HG03457 (cell line): ENCODE measurements at regions not wholly inside any gene's neighbourhood (a gene's known extent, or its start where the extent isn't known, plus 50 kb on each side); places are given as distances from the start of the nearest gene placed in this dataset.
A peak's percentile ranks its signal among the peaks of the same experiment; 100 is the strongest.

Experiments used
- ATAC-seq: cut with Tn5 transposase; IDR thresholded peaks from one replicate; pipeline ENCODE4 v1.9.1; 2021; ENCODE audit warnings: moderate number of reproducible peaks; ENCODE audit not compliant: unreplicated experiment

- no peak for ATAC-seq
Measured at GRCh38 chr13:73721571-73721970, 412.6 kb downstream of the KLF12 start.

DNA sequence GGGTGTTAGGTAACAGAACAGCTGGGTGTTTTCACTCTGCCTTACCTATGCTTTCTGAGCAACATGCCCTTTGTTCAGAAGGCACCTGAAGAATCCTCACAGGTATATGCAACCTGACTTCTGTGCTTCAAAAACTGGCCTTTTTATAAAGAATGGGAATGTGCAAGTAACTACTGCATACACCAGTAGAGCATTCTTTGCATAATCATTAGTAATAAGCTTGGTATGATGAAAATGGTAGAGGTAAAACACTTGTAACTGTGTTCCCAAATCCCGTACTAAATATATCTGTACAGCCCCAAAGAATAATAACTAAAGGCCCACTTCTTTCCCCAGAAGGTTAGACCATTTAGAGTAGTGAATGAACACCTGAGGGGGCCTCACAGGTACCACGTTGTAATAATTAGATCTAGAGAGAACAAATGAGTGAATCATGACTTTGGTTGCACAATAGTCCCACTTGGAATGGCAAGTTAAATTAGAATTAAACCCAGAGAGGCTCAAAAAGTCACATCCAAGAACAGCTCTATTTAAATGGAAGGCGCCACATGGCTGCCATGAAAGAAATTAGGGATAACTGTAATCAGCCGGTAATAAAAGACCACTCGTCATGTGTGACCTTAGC is 413.9 kb downstream of the KLF12 start:
- ATAC-seq: no peak

GRCh38 chr13:73718246-73718645 is 416.0 kb downstream of the KLF12 start:
- no peak for ATAC-seq

GRCh38 chr13:73717632-73718031 is 416.6 kb downstream of the KLF12 start:
- ATAC-seq: no peak

GRCh38 chr13:73715911-73716510 is 418.2 kb downstream of the KLF12 start:
- peak; percentile 32 for ATAC-seq

GRCh38 chr13:73715114-73715910 is 418.9 kb downstream of the KLF12 start:
- ATAC-seq: peak; percentile 63

DNA sequence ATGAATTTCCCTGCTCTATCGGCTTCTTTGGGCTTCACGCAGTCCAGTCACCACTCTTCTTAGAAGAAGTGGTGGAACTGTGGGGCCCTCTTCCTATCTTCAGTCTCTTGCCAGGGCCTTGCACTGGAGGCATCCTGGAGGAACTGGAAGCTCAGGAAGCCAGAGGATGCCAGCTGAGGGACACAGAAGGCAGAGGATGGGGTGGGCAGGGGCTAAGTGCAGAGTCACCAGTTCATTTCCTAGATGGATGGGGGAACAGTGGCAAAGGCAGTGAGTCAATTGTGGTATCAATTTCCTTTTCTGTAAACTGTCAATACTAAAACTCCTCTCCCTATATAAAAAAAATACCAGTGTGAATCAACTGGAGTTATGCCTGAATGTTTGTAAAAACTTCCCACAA is 419.7 kb downstream of the KLF12 start:
- no peak for ATAC-seq

DNA sequence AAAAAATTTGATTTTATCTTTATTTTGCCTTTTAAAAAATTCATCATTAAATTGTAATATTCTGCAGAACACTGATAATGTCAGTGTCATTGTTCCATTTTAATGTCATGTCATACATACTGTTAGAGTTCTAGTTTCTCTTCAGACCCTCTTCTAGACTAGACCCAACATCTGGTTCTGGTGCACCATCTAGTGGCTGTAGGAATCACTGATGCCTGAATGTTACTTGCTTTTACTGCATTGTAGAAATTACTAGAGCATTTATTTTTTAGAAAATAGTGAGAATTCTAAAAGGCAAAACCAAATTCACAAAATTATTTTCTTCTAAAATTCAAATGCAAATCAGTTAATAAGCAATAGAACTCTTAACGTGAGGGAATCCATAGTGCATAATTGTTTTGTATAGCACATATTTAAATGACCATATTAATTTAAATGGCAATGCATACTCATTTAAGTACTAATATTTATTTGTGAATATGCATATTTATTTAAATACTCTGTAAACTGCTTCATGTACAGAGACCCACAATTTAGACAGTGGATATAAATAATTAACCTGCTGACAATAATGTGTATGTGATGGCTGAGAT is 425.7 kb downstream of the KLF12 start:
- ATAC-seq: peak; percentile 86

- no peak for ATAC-seq
Measured at GRCh38 chr13:73704587-73704986, 429.6 kb downstream of the KLF12 start.

DNA sequence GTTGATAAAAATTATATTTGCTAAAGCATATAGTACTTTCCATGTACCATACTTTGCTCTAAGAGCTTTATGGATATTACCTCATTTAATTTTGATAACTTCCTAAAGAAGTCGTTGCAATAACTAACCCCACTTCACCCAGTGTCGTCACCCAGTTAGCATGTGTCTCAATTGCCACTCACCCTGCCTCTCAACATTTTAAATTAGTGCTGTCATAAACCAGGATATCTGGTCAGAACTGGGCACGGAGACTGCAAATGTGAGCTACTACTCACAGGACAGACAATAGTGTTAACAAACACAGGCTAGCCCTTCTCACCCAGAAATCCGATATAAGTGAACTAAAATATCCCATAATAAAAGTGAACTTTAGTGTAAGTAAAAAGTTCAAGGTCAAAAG is 430.6 kb downstream of the KLF12 start:
- no peak for ATAC-seq

DNA sequence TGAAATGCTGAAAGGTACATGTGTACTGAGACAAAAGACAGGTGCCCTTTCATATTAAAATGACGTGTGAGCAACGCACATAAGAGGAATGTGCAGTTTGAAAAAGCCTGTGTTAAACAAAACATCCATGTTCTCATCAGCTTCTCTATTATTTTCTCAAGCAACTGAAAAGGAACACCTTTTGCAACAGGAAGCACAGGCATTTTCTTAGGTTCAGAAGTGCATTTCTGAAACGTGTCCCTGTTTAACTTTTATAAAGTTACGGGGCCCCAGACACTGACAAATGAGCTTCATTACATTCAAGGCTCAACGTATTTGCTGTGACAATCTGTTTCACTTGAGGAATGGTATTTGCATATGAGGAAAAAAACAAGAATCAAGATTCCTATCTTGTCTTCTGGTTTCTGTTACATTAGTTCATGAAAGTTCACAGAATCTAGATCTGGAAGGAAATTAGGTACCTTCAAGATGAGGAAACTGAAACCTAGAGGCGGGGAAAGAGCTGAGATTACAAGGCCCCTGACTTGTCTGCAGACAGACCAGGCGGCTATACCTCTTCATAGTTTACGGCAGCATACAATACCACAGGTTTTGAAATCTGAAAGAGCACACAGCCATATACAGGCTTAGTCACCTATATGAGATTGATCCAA is 431.7 kb downstream of the KLF12 start:
- no peak for ATAC-seq

GRCh38 chr13:73701160-73701559 is 433.0 kb downstream of the KLF12 start:
- ATAC-seq: no peak

GRCh38 chr13:73698859-73699258 is 435.3 kb downstream of the KLF12 start:
- no peak for ATAC-seq

DNA sequence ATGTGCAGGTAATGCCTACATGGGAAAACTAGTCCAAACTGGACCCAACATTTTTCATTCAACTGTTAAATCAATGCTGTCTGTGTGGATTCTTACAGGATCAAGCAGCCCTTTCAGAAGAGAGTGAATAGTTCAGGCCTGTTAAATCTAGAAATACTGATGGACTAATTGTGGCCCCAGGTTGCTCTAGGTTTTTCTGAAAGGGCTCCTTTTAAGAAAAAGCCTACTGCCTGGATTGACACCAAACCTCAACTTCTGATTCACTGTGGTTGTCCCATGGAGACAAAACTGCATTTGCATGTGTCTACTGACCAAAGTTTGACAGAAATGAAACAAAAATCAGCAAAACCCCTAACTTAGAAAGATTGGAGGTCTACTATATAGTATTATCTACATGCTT is 437.0 kb downstream of the KLF12 start:
- ATAC-seq: no peak

DNA sequence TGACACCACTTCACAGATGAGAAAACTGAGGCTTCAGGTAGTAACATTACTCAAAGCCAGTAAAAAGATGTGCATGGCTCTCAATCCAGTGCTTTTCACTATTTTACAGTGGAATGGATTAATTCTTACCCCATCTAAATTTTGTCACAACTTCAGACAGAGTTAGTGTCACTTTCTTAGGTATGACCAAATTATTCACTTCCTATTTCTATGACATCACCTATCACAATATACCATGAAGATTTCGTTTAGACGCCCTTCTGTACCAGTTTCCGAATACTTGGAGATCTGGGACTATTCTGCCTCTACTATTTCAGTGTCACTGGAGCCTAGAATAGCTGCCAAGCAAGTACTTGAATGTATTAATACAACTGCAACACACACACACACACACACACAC is 437.5 kb downstream of the KLF12 start:
- ATAC-seq: no peak

DNA sequence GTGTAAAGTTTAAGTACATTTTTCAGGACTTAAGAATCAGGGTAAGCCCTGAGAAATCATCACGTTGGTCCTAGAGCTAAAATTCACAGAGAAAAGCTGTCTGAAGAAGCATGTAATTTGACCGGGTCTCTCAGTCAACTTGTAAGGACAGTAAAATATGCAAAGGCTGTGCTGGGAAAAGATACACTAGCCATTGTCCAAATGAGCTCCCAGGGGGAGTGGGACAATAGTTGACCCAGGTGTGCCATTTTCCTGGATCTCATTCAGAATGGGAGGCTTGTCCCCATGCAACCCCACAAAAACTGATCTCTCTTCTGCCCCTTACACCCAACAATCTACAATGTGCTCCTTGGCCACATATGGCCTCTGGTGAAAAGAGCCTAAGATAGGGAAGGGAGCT is 437.9 kb downstream of the KLF12 start:
- no peak for ATAC-seq

GRCh38 chr13:73695325-73695724 is 438.9 kb downstream of the KLF12 start:
- no peak for ATAC-seq

DNA sequence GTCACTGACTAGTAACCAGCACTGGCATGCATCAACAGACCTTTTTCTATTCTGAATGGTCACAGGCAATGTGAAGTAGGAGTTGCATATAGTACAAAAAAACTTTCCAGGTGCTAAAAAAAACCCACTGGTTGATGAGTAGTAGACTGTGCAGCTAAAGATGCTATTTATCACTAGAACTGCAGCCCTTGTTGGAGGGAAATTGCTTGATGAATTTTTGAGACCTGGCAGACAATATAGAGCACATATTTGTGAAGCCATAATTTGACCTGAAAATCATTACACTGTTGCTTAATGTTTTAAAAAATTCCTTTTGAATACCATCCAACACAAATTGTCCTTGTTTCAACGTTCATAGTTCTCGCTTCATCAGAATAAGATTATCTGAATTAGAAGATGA is 441.0 kb downstream of the KLF12 start:
- ATAC-seq: no peak

GRCh38 chr13:73691891-73692290 is 442.3 kb downstream of the KLF12 start:
- ATAC-seq: no peak

GRCh38 chr13:73687929-73688328 is 446.3 kb downstream of the KLF12 start:
- ATAC-seq: no peak

- ATAC-seq: no peak
Measured at GRCh38 chr13:73687087-73687486, 447.1 kb downstream of the KLF12 start.
